ENCODE measurements at regions not wholly inside any gene's neighbourhood (a gene's known extent, or its start where the extent isn't known, plus 50 kb on each side); places are given as distances from the start of the nearest gene placed in this dataset.
"Not testable (repeated sequence)": the region's sequence is repeated elsewhere in the genome, so short reads cannot be mapped to it uniquely, and the experiment has no call there.

GRCh38 chr11:38341612-38342011 is 1743.6 kb upstream of the RAG2 start:
- peaks cover 6 to 11% of the 10 kb centered on the region in 2 experiments; a peak in 2 of 4 replicates for H3K9me3 ChIP-seq (ENCODE audit: control insufficient read depth in 1 of 2, insufficient read depth in 1 of 2, low read depth in 1 of 2, low read length in 2 of 2)
- H3K79me2 ChIP-seq (ENCODE audit: insufficient read depth, low read length); H3K9ac ChIP-seq (ENCODE audit: low read length); RAD21 ChIA-PET (ENCODE audit: low non-redundant PET in 1 of 2, low total read pairs in 2 of 2, uncharacterized antibody in 2 of 2, unreplicated experiment in 2 of 2); ATAC-seq; DNase-seq (ENCODE audit: low read depth, low spot score); CTCF ChIA-PET; H4K20me1 ChIP-seq (ENCODE audit: insufficient read depth); H3K4me2 ChIP-seq (ENCODE audit: low read length); H3K9me2 ChIP-seq (ENCODE audit: insufficient read depth); BruUV-seq (replicated peaks); H3K27me3 ChIP-seq (ENCODE audit: insufficient read depth, low read length); H3K27ac ChIP-seq (ENCODE audit: low read depth, low read length); intact Hi-C loops (cut with micrococcal nuclease); H3K36me3 ChIP-seq (ENCODE audit: control insufficient read depth in 1 of 2, insufficient read depth in 2 of 2, low read length in 2 of 2); H2AFZ ChIP-seq (ENCODE audit: low read depth, low read length, poor library complexity, severe bottlenecking); POLR2A ChIA-PET; H3K4me1 ChIP-seq (ENCODE audit: control insufficient read depth in 1 of 2, insufficient read depth in 2 of 2, low read length in 2 of 2); H3K4me3 ChIP-seq (replicated peaks in 1 of 2; ENCODE audit: low read depth in 1 of 2, low read length in 2 of 2): not testable (repeated sequence)

DNA sequence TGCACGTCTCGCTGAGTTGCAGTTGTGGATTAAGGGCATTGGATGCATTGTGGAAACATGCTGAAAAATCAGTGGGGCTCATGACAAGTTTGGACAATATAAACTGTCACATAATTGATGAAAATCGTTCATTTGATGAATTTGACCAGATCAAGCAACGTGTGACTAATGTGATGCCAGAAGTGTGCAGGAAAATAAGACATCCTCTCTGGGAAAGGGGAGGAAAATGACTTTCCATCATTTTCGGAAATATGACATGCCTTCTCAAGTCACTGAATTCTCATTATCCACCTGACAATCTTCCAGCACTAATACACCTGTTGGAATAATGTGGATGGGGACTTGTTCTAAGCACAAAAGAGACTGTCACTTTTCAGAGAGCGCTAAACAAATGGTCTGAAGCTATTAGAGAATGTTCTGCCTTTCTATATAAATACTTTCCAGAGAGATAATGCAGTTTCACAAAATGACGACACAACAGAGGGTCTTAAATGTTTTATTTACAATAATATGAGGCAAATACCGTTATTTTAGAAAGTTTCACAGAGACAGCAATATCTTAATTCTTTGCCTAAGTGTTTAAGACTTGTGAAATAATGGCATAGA is 1741.9 kb upstream of the RAG2 start:
- no peaks in the 10 kb centered on the region for H3K27me3 ChIP-seq (ENCODE audit: insufficient read depth, low read length)
- no peak overlapping the region for H3K4me2 ChIP-seq (ENCODE audit: low read length)
- no peaks in the 10 kb centered on the region for H3K4me1 ChIP-seq (ENCODE audit: control insufficient read depth in 1 of 2, insufficient read depth in 2 of 2, low read length in 2 of 2)
- H3K9me3 ChIP-seq (ENCODE audit: control insufficient read depth in 1 of 2, insufficient read depth in 1 of 2, low read depth in 1 of 2, low read length in 2 of 2) = peaks cover 3 to 8% of the 10 kb centered on the region in 2 experiments; a peak in 1 of 4 replicates
- H3K27ac ChIP-seq (ENCODE audit: low read depth, low read length) = no peak overlapping the region
- ChIA-PET CTCF (no interaction called here), RAD21 (ENCODE audit: low non-redundant PET in 1 of 2, low total read pairs in 2 of 2, uncharacterized antibody in 2 of 2, unreplicated experiment in 2 of 2) (no interaction called here), POLR2A (no interaction called here)
- no peaks in the 10 kb centered on the region for H3K36me3 ChIP-seq (ENCODE audit: control insufficient read depth in 1 of 2, insufficient read depth in 2 of 2, low read length in 2 of 2)
- no peak for ATAC-seq
- no peaks in the 10 kb centered on the region for H3K9me2 ChIP-seq (ENCODE audit: insufficient read depth)
- no peaks in the 10 kb centered on the region for H4K20me1 ChIP-seq (ENCODE audit: insufficient read depth)
- no peak overlapping the region for H3K9ac ChIP-seq (ENCODE audit: low read length)
- no peak for DNase-seq (ENCODE audit: low read depth, low spot score)
- BruUV-seq (replicated peaks) = no TSS peak
- H2AFZ ChIP-seq (ENCODE audit: low read depth, low read length, poor library complexity, severe bottlenecking) = no peak overlapping the region
- intact Hi-C loops (cut with micrococcal nuclease) = no loop called here
- no peak overlapping the region for H3K4me3 ChIP-seq (replicated peaks in 1 of 2; ENCODE audit: low read depth in 1 of 2, low read length in 2 of 2)
- no peaks in the 10 kb centered on the region for H3K79me2 ChIP-seq (ENCODE audit: insufficient read depth, low read length)
- TF ChIP-seq EZH2phosphoT487 (IDR thresholded peaks at IDR 0.05; ENCODE audit: borderline replicate concordance) (no peak), EZH2 (IDR thresholded peaks at IDR 0.05) (no peak), CBX3 (IDR thresholded peaks at IDR 0.05; ENCODE audit: low read depth) (no peak), CTCF (IDR thresholded peaks at IDR 0.05 in 2 of 3, conservative IDR thresholded peaks at IDR 0.05 in 1 of 3; ENCODE audit: borderline replicate concordance in 1 of 3, insufficient read depth in 1 of 3, low read depth in 2 of 3, low read length in 2 of 3) (no peak), MAX (IDR thresholded peaks at IDR 0.05) (no peak), EGR1 (IDR thresholded peaks at IDR 0.05; ENCODE audit: low read depth) (no peak), ZNF274 (IDR thresholded peaks at IDR 0.05; ENCODE audit: low read depth, low read length) (no peak), TCF7L2 (IDR thresholded peaks at IDR 0.05; ENCODE audit: borderline replicate concordance, extremely low read depth, insufficient read depth, insufficient read length) (no peak), RAD21 (IDR thresholded peaks at IDR 0.05; ENCODE audit: low read depth) (no peak), YY1 (IDR thresholded peaks at IDR 0.05; ENCODE audit: extremely low read depth, insufficient replicate concordance, low read depth, low read length) (no peak), ZFX (IDR thresholded peaks at IDR 0.05) (no peak), SP1 (IDR thresholded peaks at IDR 0.05; ENCODE audit: low read depth) (no peak), SRF (IDR thresholded peaks at IDR 0.05; ENCODE audit: low read depth) (no peak), POLR2A (IDR thresholded peaks at IDR 0.05; ENCODE audit: borderline replicate concordance, extremely low read depth, insufficient read depth, insufficient read length) (no peak)
- TF ChIP-seq, protein P1, sequence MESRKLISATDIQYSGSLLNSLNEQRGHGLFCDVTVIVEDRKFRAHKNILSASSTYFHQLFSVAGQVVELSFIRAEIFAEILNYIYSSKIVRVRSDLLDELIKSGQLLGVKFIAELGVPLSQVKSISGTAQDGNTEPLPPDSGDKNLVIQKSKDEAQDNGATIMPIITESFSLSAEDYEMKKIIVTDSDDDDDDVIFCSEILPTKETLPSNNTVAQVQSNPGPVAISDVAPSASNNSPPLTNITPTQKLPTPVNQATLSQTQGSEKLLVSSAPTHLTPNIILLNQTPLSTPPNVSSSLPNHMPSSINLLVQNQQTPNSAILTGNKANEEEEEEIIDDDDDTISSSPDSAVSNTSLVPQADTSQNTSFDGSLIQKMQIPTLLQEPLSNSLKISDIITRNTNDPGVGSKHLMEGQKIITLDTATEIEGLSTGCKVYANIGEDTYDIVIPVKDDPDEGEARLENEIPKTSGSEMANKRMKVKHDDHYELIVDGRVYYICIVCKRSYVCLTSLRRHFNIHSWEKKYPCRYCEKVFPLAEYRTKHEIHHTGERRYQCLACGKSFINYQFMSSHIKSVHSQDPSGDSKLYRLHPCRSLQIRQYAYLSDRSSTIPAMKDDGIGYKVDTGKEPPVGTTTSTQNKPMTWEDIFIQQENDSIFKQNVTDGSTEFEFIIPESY (IDR thresholded peaks at IDR 0.05; ENCODE audit: extremely low read depth, insufficient replicate concordance, low read length) = no peak
